ENCODE measurements at regions not wholly inside any gene's neighbourhood (a gene's known extent, or its start where the extent isn't known, plus 50 kb on each side); places are given as distances from the start of the nearest gene placed in this dataset.

DNA sequence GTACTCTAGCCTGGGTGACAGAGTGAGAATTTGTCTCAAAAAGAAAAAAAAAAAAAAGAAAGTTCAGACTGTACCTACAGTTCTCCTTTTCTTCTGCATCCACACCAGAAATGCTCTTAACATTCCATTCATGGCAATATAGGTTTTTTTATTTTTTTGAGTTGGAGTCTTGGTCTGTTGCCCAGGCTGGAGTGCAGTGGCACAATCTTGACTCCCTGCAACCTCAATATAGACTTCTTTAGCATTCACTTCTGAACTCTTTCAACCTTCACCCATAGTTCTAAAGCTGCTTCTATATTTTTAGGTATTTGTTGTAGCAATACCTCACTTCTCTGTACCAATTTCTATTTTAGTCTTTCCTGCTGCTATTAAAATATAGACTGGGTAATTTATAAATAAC, 1095.7 kb downstream of the FLRT2 start:
- ChIA-PET CTCF (no interaction called here), POLR2A (no interaction called here)

DNA sequence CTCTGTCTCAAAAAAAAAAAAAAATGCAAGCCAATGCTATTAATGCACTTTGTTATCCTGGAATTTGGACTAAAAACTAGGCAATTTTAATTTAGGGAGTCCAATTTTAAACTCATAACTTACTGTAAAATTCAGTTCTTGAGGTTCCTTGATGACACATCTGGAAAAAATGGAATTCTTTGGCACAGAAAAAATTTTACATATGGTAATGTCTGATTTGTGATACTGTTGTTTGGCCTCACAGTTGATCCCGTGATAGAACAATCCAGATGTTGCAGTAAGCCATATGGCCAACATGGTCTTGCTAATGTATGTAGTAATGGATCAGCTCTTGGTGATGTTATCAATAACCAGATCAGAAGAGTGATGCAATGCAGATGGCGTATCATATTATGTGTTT, 1089.8 kb downstream of the FLRT2 start:
- CTCF ChIA-PET: no interaction called here
- POLR2A ChIA-PET: no interaction called here

DNA sequence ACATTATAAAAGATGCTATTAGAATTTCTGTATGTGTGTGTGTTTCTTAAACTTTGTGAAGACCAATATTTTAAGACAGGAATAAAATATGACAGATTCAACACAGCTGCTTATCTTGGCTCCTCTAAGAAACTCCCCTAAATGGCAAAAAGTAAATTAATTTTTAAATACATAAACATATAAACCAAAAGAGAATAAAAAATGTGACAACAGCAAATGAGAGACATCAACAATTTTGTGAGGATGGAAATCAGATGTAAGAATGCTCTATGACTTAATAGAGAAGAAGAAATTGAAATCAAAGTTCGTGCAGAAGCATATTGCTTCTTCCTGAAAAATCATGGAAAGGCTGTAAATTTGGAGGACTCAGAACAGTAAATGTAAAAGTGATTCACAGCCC, 1083.8 kb downstream of the FLRT2 start:
- POLR2A ChIA-PET: no interaction called here
- CTCF ChIA-PET: no interaction called here

DNA sequence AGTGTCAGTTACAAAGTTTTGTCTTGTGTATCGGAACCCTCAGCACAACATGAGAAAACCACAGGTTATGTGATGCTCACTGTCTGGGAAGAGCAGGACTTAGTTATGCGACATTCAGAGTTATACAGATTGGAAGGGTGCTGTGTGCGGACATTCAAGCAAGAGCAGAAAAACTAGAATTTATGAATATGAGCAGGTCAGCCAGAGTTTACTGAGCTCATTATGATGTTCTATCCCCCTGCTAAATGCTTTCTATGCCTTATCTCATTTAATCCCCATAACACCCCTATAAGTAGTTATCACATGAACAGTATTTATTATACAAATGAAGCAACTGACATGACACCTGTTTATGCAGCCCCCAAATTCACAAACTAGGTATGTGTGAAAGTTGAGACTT, 1083.2 kb downstream of the FLRT2 start:
- POLR2A ChIA-PET: no interaction called here
- CTCF ChIA-PET: no interaction called here

DNA sequence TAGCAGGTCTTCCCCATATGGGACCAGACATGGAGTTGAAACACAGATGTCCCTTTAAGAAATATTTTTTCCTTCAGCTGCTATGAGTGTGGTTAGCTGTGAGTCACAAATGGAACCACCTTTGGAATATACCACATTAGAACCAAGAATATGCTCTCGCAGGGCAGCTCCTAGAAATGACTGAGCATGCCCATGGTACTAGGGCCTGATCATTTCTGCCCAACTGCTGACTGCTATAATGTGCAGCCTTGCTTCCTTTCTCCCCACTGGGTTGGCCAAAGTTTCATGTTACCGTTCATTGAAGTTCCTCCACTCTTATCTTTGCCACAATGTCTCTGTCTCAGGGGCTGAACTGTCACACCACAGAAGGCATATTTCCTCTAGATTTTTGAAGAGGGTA, 1074.6 kb downstream of the FLRT2 start:
- POLR2A ChIA-PET: no interaction called here
- CTCF ChIA-PET: no interaction called here

DNA sequence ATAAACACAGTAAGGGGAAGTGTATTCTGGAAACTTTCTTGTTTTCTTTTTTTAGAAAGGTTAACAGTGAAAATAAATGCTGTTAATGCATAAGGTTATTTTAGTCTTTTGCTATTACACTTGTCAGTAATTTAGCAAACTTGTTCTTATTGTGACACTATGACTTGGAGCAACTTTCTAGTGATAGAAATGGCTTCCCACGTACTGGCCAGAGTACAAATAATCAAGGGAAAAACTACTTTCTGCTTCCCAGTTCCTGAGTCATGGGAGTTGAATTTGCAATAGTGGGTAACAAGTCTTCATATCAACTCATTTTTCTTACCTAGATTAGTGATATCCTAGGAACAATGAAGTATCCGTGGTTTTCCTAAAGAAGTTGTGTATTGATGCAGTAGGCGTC, 1072.3 kb downstream of the FLRT2 start:
- POLR2A ChIA-PET: no interaction called here
- CTCF ChIA-PET: no interaction called here

DNA sequence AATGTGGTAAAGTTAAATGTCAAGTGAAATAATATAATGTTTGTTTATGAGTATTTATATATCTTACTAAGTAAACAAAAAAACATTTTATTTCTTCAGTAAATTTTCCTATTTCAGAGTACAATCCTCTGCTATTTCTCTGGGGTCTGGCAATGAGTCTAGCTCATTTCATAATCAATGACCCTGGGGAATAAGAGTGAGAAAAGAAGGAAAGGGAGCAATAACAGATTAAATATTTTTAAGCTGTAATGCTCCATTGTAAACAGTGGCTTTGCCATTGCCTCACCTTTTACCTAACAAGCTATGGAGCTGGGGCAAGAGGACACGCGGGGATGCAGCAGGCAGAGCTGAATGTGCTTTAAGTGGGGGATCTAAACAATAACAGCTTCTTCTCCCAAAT, 1071.9 kb downstream of the FLRT2 start:
- ChIA-PET POLR2A (no interaction called here), CTCF (no interaction called here)

DNA sequence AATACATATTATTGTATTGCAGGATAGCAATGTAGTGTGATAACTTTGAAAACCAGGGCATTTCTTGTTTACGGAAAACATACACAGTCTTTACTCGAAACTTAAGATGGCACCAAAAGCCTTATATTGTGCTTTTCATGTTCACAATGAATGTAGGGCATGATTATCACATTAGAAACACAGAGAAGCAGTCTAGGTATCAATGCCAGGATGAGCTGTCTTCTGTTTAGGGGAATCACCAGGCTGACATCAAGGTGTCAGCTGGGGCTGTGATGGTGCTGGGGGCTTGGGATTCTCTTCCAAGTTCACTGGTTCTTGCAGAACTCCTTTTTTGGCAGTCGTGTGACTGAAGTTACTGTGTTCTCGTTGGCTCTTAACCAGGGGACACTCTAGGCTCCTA, 1067.3 kb downstream of the FLRT2 start:
- POLR2A ChIA-PET: no interaction called here
- CTCF ChIA-PET: no interaction called here

DNA sequence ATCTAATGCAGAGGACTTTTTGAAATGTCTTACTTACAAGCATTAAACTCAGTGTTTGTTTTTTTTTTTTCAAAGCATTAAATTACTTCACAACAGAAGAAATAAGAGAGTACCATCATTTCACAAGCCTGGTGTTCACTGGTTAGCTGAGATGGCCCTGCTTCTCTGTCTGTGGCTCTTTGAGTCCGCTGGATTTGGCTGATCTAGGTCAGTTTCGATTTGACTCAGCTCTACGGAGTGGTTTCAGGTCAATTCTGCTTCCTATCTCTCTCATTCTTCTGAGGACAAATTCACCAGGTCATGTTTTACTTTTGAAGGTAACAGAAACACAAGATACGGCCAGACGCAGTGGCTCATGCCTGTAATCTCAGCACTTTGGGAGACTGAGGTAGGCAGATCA, 1066.1 kb downstream of the FLRT2 start:
- CTCF ChIA-PET: interaction anchor here (0.7 kb wide), 1 partner anchor 21 kb away, joined by 3 read pairs; no protein-coding TSS in a partner anchor
- POLR2A ChIA-PET: no interaction called here

DNA sequence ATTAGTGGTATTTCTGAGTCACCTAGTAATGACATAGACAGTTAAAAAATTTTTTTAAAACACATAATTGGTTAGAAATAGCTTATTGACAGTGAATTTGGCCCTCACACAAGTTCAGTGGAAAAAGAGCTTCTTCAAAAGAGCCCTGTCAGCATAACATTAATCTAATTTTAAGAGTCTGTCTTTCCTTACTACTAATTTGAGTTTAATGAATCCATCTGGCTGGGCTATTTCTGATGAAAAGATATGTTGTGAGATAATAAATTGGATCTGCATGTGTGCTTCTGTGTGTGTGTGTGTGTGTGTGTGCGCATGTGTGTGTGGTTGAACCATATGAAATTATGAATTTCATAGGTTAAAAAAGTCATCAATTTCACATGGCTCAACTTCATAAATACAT, 1045.2 kb downstream of the FLRT2 start:
- ChIA-PET POLR2A (no interaction called here), CTCF (interaction anchor here (0.6 kb wide), 1 partner anchor 21 kb away, joined by 3 read pairs; no protein-coding TSS in a partner anchor)

DNA sequence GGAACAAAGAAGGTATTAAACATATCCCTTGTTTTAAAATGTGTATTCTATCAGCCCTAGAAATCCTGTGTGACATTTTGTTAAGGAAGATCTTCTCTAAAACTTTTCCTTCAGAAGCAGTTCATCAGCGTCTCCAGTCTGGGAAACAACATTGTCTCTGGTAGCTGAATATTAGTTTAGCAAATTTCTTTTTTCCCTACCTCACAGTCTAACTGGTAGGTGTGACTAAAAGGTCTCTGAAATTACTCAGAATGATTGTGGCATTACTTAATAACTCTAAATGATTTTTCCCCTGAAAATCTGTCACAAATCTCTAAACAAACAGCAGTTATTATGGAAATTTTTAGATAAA, 1044.8 kb downstream of the FLRT2 start:
- CTCF ChIA-PET: no interaction called here
- POLR2A ChIA-PET: no interaction called here

DNA sequence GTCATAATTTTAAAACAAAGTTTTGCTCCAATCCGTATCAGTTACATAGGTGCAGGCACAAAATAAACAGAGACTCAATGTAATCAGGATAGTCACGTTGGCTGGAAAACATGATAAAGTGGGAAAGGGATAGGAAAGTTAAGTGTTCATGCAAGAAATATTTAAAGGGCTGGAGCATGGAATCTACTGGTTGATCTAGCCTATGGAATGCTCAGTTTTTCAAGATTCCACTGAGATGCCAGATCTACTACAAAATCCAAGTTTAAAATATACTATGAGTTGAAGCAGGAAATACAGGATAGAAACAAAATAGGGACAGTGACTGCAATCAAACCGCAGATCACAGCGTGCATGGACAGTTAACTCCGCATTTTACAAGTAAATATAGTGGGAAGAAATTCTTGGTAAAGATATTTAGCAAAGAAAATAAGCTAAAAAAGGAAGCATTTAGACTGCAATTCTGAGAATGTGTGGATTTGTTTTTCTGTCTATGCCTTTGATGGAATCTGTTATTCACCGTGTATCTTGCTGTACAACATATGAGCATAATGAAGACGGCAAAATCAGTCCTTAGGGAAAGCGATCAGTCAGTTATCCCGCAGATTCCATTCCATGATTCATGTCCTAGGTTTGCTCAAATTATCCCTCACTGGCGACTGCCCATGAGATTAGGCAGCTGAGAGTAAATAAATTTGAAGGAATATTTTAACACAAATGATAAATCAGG, 1044.3 kb downstream of the FLRT2 start:
- ChIA-PET POLR2A (no interaction called here), CTCF (no interaction called here)

DNA sequence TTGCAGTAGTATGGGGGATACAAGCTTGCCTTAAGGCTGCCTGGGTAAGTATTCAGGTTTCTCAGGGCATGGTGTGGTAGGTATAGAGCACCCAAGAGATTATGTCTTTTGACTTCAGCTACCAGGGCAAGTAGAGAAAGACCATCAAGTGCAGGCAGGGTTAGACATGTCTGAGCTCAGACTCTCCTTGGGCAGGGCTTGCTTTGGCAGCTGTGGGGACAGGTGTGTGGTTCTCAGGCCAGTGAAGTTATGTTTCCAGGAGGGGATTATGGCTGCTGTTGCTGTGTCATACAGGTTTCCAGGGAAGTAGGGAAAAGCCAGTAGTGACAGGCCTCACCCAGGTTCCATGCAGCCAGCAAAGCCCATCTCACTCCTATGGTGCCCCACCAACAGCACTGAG, 1040.4 kb downstream of the FLRT2 start:
- ChIA-PET CTCF (no interaction called here), POLR2A (no interaction called here)

DNA sequence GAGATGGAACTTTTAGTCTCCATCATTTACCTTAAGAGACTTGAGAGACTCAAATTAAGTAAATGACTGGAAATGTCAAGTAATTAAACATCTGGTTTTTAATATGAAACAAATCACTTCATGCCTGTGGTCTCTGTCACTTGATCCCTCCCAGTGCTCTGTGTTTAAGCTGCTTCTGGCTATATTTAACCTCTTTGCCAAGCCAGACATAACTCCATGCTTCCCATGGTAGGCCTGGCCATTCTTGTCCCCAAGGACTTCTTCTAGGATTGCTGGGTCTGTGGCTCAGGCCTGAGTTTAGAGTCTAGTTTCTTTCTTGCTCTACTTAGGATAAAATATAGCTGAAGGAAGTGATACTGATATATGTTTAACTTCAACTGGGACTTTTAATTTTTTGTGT, 1013.6 kb downstream of the FLRT2 start:
- ChIA-PET CTCF (no interaction called here), POLR2A (no interaction called here)

DNA sequence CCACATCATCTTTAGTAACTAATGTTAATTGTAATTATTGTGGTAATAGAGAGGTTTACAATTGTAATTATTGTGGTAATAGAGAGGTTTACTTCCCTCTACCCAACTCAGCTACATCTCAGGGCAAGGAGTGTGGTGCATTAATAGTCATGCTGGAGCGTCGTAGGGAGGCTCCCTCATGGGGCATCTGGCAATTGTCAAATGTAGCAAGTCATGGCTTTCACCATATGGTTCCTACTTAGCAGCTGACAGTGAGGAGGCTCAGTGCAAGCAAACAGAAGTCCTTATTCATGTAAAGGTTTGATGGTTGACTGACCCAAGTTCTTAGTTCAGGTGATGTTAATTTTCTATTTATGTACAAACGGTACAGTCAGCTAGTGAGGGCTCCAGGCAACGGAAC, 1012.0 kb downstream of the FLRT2 start:
- CTCF ChIA-PET: no interaction called here

DNA sequence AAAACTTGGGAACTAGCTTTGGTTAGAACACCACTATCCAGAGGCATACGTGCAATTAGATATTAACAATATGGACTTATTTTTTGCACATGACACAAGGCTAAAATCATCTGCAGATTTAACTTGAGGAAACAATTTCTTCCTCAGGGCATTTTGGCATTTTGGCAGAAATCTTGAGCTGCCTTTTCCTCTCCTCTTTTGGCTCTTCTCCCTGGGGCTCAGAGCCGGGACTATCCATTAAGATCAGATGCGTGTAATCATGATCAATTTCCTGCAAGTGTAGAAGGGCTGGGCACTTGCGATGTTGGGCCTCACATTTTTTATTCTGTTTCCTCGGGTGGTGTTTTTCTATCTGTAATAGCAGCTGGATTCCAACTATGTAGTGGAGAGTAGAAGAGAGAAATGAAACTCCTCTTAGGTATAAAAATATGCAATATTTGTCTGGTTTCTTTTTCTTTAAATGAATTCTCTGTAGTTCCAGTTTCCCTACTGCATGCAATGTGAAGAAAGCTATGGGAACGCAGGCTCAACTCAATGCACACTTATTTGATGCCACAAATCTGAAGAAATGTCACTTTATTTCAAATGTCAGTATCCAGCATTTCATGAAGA, 1010.8 kb downstream of the FLRT2 start:
- CTCF ChIA-PET: no interaction called here
- POLR2A ChIA-PET: no interaction called here

More for the DNA sequence above, 1012.0 kb downstream of the FLRT2 start:
- POLR2A ChIA-PET: no interaction called here

DNA sequence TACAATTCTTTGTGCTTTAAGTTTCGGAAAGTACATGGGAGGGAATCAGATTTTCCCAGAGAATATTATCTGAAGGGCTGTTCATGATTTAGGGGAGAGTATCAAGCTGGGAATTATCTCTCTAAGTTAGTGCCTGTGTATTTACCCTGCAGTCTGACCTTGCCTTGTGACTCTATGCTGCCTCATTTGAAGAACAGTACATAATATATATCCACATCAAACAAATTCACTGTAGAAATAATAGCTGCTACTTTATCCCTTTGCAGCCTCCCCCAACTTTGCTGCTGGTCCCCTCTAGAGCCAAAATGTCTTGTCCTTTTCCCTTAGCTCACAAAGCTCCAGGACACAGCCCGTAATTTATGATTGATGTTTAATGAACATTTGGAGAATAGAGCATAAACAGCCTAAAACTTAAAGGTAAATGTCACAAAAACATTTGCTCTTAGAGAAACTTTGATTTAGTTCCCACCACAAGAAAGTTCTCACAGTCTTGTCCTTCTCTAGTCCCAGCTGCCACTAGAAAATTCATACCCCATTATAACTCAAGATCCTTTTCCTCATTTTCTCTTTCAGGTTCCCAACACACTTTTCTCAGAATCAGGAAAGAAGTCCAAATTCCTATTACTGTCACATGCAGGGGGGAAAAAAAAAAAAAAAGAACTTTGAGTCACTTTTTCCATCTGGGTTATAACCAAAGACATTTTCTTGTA, 1009.6 kb downstream of the FLRT2 start:
- CTCF ChIA-PET: no interaction called here

DNA sequence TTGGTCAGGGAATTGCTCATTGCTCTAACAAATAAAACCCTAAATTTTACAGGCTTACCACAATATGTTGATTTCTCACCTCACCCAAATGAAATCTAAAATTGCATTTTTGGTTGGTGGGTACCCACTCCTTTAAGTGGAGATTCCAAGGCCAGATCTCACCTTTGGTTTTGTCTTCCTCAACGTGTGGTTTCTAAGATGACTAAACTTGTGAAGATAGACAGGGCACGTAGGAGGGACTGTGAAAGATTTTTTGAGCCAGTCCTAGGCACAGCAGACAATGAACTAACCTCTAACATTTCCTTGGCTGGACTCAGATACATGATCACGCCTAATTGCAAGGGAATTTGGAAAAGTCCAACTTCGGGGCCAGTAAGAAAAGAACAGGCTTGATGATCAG, 1003.9 kb downstream of the FLRT2 start:
- ChIA-PET CTCF (no interaction called here), POLR2A (no interaction called here)

More for the DNA sequence above, 1009.6 kb downstream of the FLRT2 start:
- POLR2A ChIA-PET: no interaction called here

DNA sequence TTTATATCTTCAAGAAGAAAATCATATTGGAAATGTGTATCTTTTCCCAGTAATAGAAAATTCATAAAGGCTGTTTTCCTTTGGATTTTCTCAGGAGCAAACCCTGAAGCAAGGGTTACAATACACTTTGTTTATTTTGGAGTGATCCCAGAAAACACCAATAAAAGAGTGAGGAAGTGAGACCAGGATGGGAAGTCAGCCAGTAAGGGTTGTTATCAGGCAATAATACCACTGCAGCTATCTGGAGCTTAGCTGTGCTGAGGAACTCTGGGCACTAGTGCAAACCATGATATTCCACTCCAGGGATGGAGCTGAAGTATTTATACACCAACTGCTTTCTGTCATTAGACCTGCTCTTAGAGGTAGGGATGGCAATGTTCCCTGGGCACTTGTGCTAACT, 1002.3 kb downstream of the FLRT2 start:
- POLR2A ChIA-PET: no interaction called here
- CTCF ChIA-PET: no interaction called here

DNA sequence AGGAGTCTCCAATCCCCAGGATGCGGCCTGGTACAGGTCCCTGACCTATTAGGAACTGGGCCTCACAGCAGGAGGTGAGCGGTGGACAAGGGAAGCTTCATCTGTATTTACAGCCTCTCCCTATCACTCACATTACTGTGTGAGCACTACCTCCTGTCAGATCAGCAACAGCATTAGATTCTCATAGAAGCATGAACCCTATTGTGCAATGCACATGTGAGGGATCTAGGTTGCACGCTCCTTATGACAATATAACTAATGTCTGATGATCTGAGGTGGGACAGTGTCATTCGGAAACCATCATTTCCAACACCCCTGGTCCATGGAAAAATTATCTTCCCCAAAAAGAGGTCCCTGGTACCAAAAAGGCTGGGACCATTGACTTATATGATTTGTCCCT, 1000.5 kb downstream of the FLRT2 start:
- ChIA-PET POLR2A (no interaction called here), CTCF (no interaction called here)

DNA sequence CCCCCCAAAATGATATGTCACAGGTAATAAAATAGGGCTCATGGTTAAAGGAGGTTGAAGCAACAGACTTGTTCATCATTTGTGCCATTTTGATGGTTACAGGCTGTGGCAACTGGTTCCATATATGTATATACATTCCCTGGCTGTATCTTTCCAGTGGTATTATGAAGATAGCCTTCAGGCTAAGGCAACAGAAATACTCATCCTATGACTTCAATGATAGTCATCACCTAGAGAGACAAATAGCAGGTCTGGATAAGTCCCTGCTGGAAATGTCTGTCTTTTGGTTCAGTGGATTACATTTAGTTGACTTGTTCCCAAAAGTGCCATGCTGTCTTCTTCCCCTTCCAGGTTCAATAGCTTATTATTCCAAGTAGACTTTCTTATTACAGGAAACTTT, 997.4 kb downstream of the FLRT2 start:
- ChIA-PET POLR2A (no interaction called here), CTCF (no interaction called here)

DNA sequence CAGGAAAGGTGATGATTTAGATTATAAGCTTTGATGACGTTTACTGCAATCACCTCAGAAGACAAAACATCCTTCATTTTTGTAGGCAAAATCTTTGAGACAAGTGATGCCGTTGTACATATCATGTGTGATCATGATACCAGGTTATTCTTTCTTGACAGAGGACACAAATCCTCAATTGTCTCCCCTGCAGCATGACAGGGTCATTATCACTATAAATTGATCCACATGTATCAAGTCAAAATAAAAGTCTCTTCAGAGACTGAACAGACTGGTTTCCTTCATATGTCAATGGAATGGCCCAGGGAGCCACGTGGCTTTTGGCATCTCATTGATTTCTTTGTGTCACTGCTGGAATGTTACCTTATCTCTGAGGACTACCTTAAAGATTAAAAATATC, 995.7 kb downstream of the FLRT2 start:
- ChIA-PET POLR2A (no interaction called here), CTCF (no interaction called here)
